LNCAP (cell line): ENCODE measurements at regions not wholly inside any gene's neighbourhood (a gene's known extent, or its start where the extent isn't known, plus 50 kb on each side); places are given as distances from the start of the nearest gene placed in this dataset.

ENCODE experiments used
- TF ChIP-seq, protein P1 (sequence below): fragments of 450-650 bp; IDR thresholded peaks from 2 replicates; pipeline ENCODE4 v1.5.1; 2017; ENCODE audit warnings: mild to moderate bottlenecking

DNA sequence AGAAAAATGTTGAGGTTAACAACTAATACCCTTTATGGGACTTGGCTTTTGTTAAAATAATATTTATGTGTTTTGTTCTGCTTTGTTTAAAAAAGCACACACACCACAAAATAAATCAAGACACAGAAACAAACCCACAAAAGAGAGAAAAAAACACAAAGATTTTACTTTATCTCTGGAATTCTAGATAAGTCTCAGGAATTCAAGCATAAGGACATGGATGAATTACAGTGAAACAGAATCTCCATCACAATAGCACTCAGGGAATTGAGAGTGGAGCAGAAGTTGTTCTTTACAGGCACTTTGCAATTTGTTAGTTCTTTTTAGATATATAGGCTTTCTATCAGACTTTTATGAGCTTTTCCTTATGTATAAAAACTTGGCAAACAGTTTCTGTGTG, 360.9 kb upstream of the ZC3H15 start:
- TF ChIP-seq, protein P1, sequence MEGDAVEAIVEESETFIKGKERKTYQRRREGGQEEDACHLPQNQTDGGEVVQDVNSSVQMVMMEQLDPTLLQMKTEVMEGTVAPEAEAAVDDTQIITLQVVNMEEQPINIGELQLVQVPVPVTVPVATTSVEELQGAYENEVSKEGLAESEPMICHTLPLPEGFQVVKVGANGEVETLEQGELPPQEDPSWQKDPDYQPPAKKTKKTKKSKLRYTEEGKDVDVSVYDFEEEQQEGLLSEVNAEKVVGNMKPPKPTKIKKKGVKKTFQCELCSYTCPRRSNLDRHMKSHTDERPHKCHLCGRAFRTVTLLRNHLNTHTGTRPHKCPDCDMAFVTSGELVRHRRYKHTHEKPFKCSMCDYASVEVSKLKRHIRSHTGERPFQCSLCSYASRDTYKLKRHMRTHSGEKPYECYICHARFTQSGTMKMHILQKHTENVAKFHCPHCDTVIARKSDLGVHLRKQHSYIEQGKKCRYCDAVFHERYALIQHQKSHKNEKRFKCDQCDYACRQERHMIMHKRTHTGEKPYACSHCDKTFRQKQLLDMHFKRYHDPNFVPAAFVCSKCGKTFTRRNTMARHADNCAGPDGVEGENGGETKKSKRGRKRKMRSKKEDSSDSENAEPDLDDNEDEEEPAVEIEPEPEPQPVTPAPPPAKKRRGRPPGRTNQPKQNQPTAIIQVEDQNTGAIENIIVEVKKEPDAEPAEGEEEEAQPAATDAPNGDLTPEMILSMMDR: no peak

DNA sequence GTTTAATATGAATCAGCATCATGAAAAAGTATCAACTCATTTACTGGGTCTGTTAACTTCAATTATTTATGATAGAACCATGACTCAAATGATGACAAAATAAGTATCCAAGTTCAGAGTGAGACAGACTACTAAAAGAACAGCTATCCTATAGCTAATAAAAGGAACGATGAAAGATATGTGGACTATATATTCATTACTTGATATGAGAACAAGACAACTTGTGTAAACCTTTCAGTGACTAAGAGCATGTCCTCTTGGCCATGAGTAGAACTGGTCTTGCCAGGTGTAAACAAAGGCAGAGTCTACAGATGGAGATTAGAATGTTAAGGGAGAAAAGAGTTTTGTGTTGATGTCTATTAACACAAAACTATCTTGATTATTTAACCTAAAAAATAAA, 360.4 kb upstream of the ZC3H15 start:
- TF ChIP-seq, protein P1: no peak

DNA sequence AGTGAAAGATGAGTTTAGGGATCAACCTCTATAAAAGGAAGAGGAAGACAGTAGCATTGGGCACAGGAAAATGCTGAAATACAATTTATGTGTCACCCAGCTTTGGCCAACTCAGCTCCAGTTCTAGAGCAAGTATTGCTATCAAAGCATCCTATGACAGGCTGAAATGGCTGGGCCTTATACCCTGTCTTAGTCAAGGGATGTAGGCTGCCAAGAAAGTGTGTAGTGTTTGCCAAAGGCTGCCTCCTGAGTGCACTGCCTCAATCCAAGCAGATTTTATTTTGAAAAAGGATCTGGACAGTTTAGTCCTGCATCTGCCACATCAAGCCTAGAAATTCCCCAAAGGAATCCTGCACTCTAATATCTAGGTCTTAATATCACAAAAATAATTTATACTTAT, 359.9 kb upstream of the ZC3H15 start:
- TF ChIP-seq, protein P1: no peak

DNA sequence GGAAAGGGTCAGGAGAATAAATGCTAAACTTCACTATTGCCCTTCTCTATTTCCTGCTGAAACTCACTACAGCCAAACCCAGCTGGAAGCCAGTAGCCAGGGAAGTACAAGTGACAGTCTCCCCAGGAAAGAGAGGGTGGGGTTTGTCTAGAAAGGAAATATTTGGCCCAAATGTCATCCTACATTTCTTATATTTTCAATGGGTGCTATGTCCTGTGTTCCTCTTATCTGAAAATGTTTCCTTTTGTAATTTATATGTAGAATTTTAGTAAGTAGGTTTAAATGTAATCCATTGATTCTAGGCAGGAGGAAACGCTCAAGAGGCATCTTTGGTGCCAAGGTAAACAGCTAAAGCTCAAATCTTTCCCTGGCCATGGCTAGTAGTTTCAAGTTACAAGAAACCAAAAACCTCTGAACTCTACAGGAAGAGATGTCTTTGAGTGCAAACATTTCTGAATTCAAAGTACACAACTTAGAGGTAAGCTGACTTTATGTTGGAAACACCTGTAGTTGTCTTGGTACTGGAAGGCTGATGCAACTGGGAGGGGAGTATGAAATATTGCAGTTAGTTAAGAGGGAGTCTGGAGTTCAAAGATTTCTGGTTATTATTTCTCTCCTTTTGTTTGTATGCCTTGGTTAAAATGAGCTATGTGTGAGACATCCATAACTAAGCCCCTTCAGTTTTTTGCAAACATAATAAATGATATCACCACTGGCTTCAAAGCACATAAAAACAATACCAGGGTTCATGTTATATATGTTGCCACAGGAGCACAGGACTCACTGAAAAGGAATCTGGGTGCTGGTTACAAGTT, 356.1 kb upstream of the ZC3H15 start:
- TF ChIP-seq, protein P1: no peak

DNA sequence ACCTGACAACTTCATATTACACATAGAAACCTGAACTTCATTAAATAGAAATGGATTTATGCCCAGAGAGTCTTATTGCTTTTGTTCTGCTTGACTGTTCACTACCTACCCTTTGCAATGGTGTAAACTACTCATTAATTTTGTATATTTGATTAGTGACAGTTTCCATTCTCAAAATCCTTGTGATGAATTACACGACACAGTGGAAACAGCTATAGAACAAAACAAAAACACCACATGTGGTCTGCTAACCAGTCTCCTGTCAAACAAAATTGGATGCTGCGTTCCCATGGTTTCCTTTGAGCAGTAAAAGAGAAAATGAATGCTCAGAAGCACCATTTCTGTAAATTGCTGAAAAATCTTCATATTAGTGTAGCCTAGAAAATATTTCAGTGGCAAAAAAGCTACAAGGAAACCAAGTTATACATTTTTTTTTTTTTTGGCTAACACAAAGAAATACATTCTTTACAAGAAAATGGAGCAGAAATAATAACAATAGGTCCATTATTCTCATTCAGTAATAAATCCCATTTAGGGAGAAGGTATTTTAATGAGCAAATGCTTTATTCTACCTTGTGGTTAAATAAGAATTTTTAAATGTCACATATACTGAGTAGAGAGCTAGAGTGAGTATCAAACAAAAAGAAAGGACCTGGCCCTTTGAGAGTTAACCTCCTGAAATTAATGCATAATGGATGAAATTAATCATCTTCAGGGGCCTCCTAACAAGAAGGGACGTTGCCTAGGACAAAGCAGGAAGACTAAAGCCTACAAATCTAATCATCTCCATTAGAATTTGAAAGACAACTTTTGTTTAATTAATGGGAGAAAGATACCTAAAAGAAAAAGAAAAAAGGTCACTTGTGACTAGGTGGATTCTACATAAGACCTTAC, 355.1 kb upstream of the ZC3H15 start:
- TF ChIP-seq, protein P1: no peak

DNA sequence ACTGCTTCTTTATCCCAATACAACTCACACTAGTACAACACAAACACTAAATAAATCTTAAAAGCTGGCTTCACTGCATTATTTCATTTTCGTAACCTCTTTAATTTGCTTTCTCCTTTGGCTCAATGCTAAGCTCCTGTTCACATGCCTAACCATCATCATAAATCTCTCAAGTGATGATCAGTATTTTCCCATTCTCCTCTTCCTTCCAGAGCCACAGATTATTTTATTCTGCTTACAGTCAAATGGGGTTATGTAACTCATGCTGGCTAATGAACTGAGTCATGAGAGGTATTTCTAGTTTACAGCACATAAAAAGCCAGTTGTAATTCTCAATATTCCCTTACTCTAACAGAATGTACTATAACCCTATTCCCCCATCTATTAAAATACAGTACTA, 350.4 kb upstream of the ZC3H15 start:
- TF ChIP-seq, protein P1: no peak

DNA sequence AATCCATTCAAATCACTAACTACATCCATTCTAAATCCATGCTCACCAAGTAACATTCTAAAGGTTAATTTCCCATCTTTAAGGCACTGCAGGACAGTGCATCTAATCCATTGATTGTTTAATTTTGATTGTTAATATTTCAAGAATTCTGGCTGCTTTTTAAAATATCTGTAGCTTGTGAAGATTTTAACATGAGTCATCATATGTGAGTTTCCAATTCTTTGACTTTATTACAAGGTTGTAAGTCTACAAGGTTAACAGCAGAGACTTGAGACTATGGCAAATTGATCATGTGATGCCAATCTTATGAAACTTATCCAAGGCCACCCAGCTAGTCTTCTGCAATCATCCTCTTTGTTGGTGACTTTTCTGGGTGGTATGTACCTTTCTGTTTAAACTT, 349.2 kb upstream of the ZC3H15 start:
- TF ChIP-seq, protein P1: no peak
